ENCODE measurements at regions not wholly inside any gene's neighbourhood (a gene's known extent, or its start where the extent isn't known, plus 50 kb on each side); places are given as distances from the start of the nearest gene placed in this dataset.

DNA sequence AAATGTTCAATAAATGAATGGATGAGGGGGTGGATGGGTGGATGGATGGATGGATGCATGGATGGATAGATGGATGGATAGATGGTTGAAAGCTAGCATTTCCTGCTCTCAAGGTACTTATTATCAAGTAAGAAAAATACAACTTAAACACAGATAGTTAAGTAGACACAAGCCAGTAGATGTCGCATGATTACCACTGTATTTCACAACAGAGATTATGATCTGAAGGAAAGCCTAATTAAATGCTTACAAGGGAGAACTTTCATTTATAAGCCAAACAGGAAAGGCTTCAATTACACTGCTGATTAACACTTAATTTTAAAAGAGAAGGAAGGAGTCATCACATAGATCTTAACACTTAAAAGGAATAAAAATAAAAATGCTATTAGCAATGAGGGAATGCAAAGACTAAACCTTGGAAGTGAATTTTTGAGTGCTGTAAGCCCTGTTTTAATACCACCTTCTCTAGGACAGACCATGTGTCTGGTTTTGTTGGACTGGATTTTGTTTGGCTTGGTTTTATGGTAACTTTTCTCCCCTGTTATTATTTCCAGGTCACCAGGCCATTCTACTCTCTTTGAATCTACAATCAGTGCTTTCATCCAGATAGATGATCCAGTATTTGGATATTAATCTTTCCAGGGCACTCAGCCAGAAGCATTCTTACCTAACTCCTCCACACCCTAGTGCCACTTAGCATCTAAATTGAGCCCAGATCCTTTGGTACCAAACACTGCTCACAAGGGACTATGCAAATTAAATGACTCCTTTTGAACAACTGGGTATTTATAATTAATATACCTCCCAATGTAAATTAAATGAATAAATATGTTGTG lies 75.5 kb upstream of the SLC39A8 start:
- Histone ChIP-seq H3K9me3 (ENCODE audit: control insufficient read depth, low read length) (no peaks in the 10 kb centered on the region), H3K4me3 (ENCODE audit: insufficient read depth, low read depth, low read length, poor library complexity, severe bottlenecking) (no peak overlapping the region), H3K36me3 (ENCODE audit: control insufficient read depth, insufficient read depth, low read length) (no peaks in the 10 kb centered on the region), H3K27ac (ENCODE audit: insufficient read depth, low read length, poor library complexity, severe bottlenecking) (no peak overlapping the region), H3K4me1 (ENCODE audit: control insufficient read depth, insufficient read depth, low read length, poor library complexity, severe bottlenecking) (no peaks in the 10 kb centered on the region), H3K27me3 (replicated peaks; ENCODE audit: control insufficient read depth, insufficient read depth, low read length, poor library complexity, severe bottlenecking) (no peaks in the 10 kb centered on the region)
- DNase-seq: no peak

DNA sequence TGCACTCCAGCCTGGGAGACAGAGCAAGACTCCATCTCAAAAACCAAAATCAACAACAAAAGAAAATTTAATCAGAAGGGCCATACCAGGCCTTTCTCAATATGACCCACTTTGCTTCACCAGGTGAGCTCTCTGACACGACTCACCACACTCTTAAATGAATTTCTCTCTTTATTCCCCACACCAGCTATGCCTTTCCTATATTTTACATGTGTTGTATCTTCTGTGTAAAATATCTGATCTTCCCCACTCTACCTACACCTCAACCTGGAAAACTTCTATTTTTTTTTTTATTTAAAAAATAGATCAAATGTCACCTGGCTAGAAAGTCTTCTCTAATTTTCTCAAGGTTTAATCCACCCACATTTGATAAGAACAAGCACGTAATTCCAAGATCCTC lies 77.6 kb upstream of the SLC39A8 start:
- no peak overlapping the region for H3K4me3 ChIP-seq (ENCODE audit: insufficient read depth, low read depth, low read length, poor library complexity, severe bottlenecking)
- no peaks in the 10 kb centered on the region for H3K9me3 ChIP-seq (ENCODE audit: control insufficient read depth, low read length)
- DNase-seq: no peak
- H3K27ac ChIP-seq (ENCODE audit: insufficient read depth, low read length, poor library complexity, severe bottlenecking): no peak overlapping the region
- H3K36me3 ChIP-seq (ENCODE audit: control insufficient read depth, insufficient read depth, low read length): no peaks in the 10 kb centered on the region
- H3K27me3 ChIP-seq (replicated peaks; ENCODE audit: control insufficient read depth, insufficient read depth, low read length, poor library complexity, severe bottlenecking): no peaks in the 10 kb centered on the region
- H3K4me1 ChIP-seq (ENCODE audit: control insufficient read depth, insufficient read depth, low read length, poor library complexity, severe bottlenecking): no peaks in the 10 kb centered on the region

GRCh38 chr4:102423375-102423774 lies 77.8 kb upstream of the NFKB1 start:
- no peaks in the 10 kb centered on the region for H3K27me3 ChIP-seq (replicated peaks; ENCODE audit: control insufficient read depth, insufficient read depth, low read length, poor library complexity, severe bottlenecking)
- no peaks in the 10 kb centered on the region for H3K36me3 ChIP-seq (ENCODE audit: control insufficient read depth, insufficient read depth, low read length)
- no peak overlapping the region for H3K27ac ChIP-seq (ENCODE audit: insufficient read depth, low read length, poor library complexity, severe bottlenecking)
- no peak for DNase-seq
- H3K4me3 ChIP-seq (ENCODE audit: insufficient read depth, low read depth, low read length, poor library complexity, severe bottlenecking): no peak overlapping the region
- H3K9me3 ChIP-seq (ENCODE audit: control insufficient read depth, low read length): no peaks in the 10 kb centered on the region
- no peaks in the 10 kb centered on the region for H3K4me1 ChIP-seq (ENCODE audit: control insufficient read depth, insufficient read depth, low read length, poor library complexity, severe bottlenecking)

GRCh38 chr4:102427371-102427998 lies 73.7 kb upstream of the NFKB1 start:
- Histone ChIP-seq H3K27ac (ENCODE audit: insufficient read depth, low read length, poor library complexity, severe bottlenecking) (no peak overlapping the region), H3K4me3 (ENCODE audit: insufficient read depth, low read depth, low read length, poor library complexity, severe bottlenecking) (no peak overlapping the region), H3K4me1 (ENCODE audit: control insufficient read depth, insufficient read depth, low read length, poor library complexity, severe bottlenecking) (no peaks in the 10 kb centered on the region), H3K27me3 (replicated peaks; ENCODE audit: control insufficient read depth, insufficient read depth, low read length, poor library complexity, severe bottlenecking) (no peaks in the 10 kb centered on the region), H3K9me3 (ENCODE audit: control insufficient read depth, low read length) (no peaks in the 10 kb centered on the region), H3K36me3 (ENCODE audit: control insufficient read depth, insufficient read depth, low read length) (no peaks in the 10 kb centered on the region)
- no peak for DNase-seq

DNA sequence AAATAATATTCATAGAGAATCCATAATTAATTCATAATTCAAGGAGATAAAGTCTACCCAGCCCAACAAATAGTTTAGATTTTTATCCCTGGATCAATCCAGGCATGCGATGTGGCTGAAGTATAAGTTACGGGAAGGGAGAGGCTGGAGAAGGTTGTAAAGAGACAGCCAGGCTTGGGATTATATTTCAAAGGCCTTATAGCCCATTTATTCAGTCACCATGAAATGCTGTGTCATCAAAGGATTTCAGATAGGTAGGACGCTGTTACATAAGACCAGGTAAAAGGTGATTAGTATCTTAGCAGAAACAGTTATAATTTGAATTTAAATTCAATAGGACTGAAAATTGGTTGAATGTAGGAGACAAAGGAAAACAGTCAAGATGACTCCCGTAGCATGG lies 73.0 kb upstream of the NFKB1 start:
- H3K27ac ChIP-seq (ENCODE audit: insufficient read depth, low read length, poor library complexity, severe bottlenecking): no peak overlapping the region
- DNase-seq: no peak

DNA sequence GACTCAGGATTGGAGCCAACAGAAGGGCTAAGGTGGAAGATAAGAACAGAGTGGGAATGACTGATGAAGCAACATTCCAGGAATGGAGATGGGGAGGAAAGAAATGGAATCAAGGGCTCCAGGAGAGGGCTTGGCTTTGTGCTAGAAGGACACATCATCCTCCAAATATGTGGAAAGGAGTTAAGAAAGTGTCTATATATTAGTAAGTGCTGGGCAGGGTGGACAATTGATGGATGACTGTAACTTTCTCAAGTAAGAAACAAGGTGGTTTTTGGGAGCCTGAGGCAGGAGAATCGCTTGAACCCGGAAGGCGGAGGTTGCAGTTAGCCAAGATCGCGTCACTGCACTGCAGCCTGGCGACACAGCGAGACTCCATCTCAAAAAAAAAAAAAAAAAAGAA lies 71.6 kb upstream of the NFKB1 start:
- H3K27me3 ChIP-seq (replicated peaks; ENCODE audit: control insufficient read depth, insufficient read depth, low read length, poor library complexity, severe bottlenecking): no peaks in the 10 kb centered on the region
- DNase-seq: no peak
- H3K36me3 ChIP-seq (ENCODE audit: control insufficient read depth, insufficient read depth, low read length): no peaks in the 10 kb centered on the region
- H3K4me3 ChIP-seq (ENCODE audit: insufficient read depth, low read depth, low read length, poor library complexity, severe bottlenecking): no peak overlapping the region
- H3K27ac ChIP-seq (ENCODE audit: insufficient read depth, low read length, poor library complexity, severe bottlenecking): no peak overlapping the region
- no peaks in the 10 kb centered on the region for H3K4me1 ChIP-seq (ENCODE audit: control insufficient read depth, insufficient read depth, low read length, poor library complexity, severe bottlenecking)
- no peaks in the 10 kb centered on the region for H3K9me3 ChIP-seq (ENCODE audit: control insufficient read depth, low read length)

More for the DNA sequence above, 73.0 kb upstream of the NFKB1 start:
- no peaks in the 10 kb centered on the region for H3K4me1 ChIP-seq (ENCODE audit: control insufficient read depth, insufficient read depth, low read length, poor library complexity, severe bottlenecking)
- H3K36me3 ChIP-seq (ENCODE audit: control insufficient read depth, insufficient read depth, low read length): no peaks in the 10 kb centered on the region
- H3K4me3 ChIP-seq (ENCODE audit: insufficient read depth, low read depth, low read length, poor library complexity, severe bottlenecking): no peak overlapping the region
- no peaks in the 10 kb centered on the region for H3K9me3 ChIP-seq (ENCODE audit: control insufficient read depth, low read length)
- H3K27me3 ChIP-seq (replicated peaks; ENCODE audit: control insufficient read depth, insufficient read depth, low read length, poor library complexity, severe bottlenecking): no peaks in the 10 kb centered on the region

- peak overlapping the region; percentile 63 for H3K4me3 ChIP-seq (ENCODE audit: insufficient read depth, low read depth, low read length, poor library complexity, severe bottlenecking)
- no peak for DNase-seq
- no peaks in the 10 kb centered on the region for H3K36me3 ChIP-seq (ENCODE audit: control insufficient read depth, insufficient read depth, low read length)
- no peaks in the 10 kb centered on the region for H3K4me1 ChIP-seq (ENCODE audit: control insufficient read depth, insufficient read depth, low read length, poor library complexity, severe bottlenecking)
- H3K27me3 ChIP-seq (replicated peaks; ENCODE audit: control insufficient read depth, insufficient read depth, low read length, poor library complexity, severe bottlenecking): no peaks in the 10 kb centered on the region
- peak overlapping the region; percentile 57 for H3K27ac ChIP-seq (ENCODE audit: insufficient read depth, low read length, poor library complexity, severe bottlenecking)
- no peaks in the 10 kb centered on the region for H3K9me3 ChIP-seq (ENCODE audit: control insufficient read depth, low read length)
These were observed 70.7 kb upstream of the NFKB1 start for GRCh38 chr4:102430461-102430910.

DNA sequence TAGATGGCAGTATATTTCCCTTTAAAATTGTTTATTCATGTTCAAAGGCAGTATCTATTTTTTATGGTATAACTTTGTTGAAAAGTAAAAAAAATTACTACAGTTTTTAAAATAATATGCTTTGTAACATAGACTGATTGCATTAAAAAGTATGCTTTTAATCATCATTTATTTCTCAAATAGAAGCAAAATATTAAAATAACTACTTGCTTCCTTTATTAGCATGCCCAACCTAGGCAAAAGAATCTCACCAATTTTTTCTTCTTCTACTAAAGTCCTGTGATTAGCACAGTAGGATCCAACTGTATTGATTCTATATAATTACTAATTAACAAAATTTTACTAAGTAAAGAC lies 69.6 kb upstream of the NFKB1 start:
- no peak for DNase-seq

DNA sequence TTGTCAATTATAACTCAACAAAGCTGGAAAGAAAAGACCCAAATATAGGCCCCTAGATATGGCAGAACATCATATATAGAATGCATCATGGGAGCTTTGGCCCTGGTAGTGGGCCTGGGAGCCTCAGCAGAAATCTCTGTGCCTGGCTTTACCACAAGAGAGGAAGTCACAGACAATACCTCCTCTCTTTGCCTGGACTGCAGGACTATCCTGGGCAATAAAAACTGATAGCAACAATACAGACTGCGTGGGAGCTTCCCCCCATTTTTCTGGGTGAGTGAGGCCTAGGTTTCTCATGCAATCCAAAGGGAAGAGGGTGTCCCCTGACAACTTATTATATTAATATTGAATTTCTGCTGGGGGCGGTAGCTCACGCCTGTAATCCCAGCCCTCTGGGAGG lies 64.0 kb upstream of the NFKB1 start:
- H3K27ac ChIP-seq (ENCODE audit: insufficient read depth, low read length, poor library complexity, severe bottlenecking): no peak overlapping the region
- H3K27me3 ChIP-seq (replicated peaks; ENCODE audit: control insufficient read depth, insufficient read depth, low read length, poor library complexity, severe bottlenecking): no peaks in the 10 kb centered on the region
- no peaks in the 10 kb centered on the region for H3K9me3 ChIP-seq (ENCODE audit: control insufficient read depth, low read length)
- H3K4me1 ChIP-seq (ENCODE audit: control insufficient read depth, insufficient read depth, low read length, poor library complexity, severe bottlenecking): no peaks in the 10 kb centered on the region
- H3K4me3 ChIP-seq (ENCODE audit: insufficient read depth, low read depth, low read length, poor library complexity, severe bottlenecking): no peak overlapping the region
- H3K36me3 ChIP-seq (ENCODE audit: control insufficient read depth, insufficient read depth, low read length): no peaks in the 10 kb centered on the region
- DNase-seq: no peak

More for the DNA sequence above, 69.6 kb upstream of the NFKB1 start:
- Histone ChIP-seq H3K36me3 (ENCODE audit: control insufficient read depth, insufficient read depth, low read length) (no peaks in the 10 kb centered on the region), H3K4me1 (ENCODE audit: control insufficient read depth, insufficient read depth, low read length, poor library complexity, severe bottlenecking) (no peaks in the 10 kb centered on the region), H3K27ac (ENCODE audit: insufficient read depth, low read length, poor library complexity, severe bottlenecking) (peak overlapping the region; percentile 57), H3K27me3 (replicated peaks; ENCODE audit: control insufficient read depth, insufficient read depth, low read length, poor library complexity, severe bottlenecking) (no peaks in the 10 kb centered on the region), H3K9me3 (ENCODE audit: control insufficient read depth, low read length) (no peaks in the 10 kb centered on the region), H3K4me3 (ENCODE audit: insufficient read depth, low read depth, low read length, poor library complexity, severe bottlenecking) (peak overlapping the region; percentile 63)

GRCh38 chr4:102438396-102439235 lies 62.5 kb upstream of the NFKB1 start:
- no peaks in the 10 kb centered on the region for H3K4me1 ChIP-seq (ENCODE audit: control insufficient read depth, insufficient read depth, low read length, poor library complexity, severe bottlenecking)
- no peak overlapping the region for H3K27ac ChIP-seq (ENCODE audit: insufficient read depth, low read length, poor library complexity, severe bottlenecking)
- H3K9me3 ChIP-seq (ENCODE audit: control insufficient read depth, low read length): no peaks in the 10 kb centered on the region
- DNase-seq: no peak
- no peaks in the 10 kb centered on the region for H3K27me3 ChIP-seq (replicated peaks; ENCODE audit: control insufficient read depth, insufficient read depth, low read length, poor library complexity, severe bottlenecking)
- H3K4me3 ChIP-seq (ENCODE audit: insufficient read depth, low read depth, low read length, poor library complexity, severe bottlenecking): no peak overlapping the region
- H3K36me3 ChIP-seq (ENCODE audit: control insufficient read depth, insufficient read depth, low read length): no peaks in the 10 kb centered on the region
